ENCODE measurements at regions not wholly inside any gene's neighbourhood (a gene's known extent, or its start where the extent isn't known, plus 50 kb on each side); places are given as distances from the start of the nearest gene placed in this dataset.
A peak's percentile ranks its signal among the peaks of the same experiment; 100 is the strongest.

DNA sequence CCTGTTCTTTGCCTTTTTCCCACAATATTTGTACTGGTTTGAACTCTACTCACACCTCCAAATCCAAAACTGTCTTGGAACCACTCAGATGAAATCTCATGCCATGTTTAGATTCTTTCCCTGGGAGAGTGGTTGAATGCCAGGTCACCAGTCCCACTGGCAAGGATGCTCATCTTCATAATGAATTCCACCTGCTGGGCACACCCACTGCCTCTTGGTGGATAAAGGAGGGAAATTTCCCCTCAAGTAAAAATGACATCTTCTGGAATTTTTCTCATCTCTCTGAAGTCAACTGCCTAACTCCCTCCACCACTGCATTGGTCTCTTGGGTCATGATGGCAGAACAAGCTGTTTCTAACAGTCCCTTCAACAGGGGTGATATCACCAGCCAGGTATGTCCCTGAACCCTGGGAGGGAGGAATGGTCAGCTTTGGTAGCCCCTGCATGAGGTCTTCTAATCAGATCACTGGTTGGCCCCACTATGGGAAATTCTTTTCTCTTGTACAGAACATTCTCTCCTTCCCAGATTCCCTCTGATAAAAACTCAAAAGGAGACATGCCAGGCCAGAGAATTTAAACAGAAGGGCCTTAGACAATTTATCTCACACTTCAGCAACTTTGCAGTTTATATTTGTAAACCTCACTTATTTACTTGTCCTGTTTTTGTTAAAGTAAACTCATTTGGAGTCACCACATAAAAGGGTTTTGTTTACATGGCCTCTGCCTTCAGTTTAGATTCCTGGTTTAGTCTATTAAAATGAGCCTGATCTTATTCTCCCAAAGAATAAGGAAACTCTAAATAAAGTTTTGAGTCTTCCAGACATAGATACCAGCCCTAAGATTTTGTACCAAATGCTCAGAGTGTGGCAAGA lies 143.4 kb downstream of the WNT5A start:
- Histone ChIP-seq H2BK5ac (ENCODE audit: low read depth, low read length, poor library complexity) (peak overlapping the region; percentile 18), H2AK5ac (ENCODE audit: low read length) (no peak overlapping the region), H4K91ac (ENCODE audit: low read depth, low read length) (no peak overlapping the region), H2AFZ (ENCODE audit: insufficient read depth, low read length, poor library complexity) (no peak overlapping the region), H3K9ac (ENCODE audit: low read length) (no peak overlapping the region), H3K4me2 (ENCODE audit: low read length) (no peak overlapping the region), H3K79me1 (ENCODE audit: low read length) (peaks cover 8% of the 10 kb centered on the region), H4K12ac (ENCODE audit: low read depth, low read length) (no peak overlapping the region), H3K4me1 (ENCODE audit: control insufficient read depth in 1 of 2, insufficient read depth in 2 of 2, low read length in 2 of 2) (peaks cover 6 to 8% of the 10 kb centered on the region in 2 experiments), H4K8ac (ENCODE audit: low read depth, low read length) (no peak overlapping the region), H3K79me2 (ENCODE audit: control insufficient read depth, insufficient read depth, low read length, poor library complexity) (no peaks in the 10 kb centered on the region), H3K4me3 (ENCODE audit: low read depth, low read length) (no peak overlapping the region), H3K23ac (ENCODE audit: low read length) (no peak overlapping the region), H3K14ac (ENCODE audit: low read length) (no peak overlapping the region), H3K36me3 (ENCODE audit: control insufficient read depth in 1 of 2, insufficient read depth in 2 of 2, low read length in 2 of 2) (no peaks in the 10 kb centered on the region), H3K18ac (ENCODE audit: low read length) (no peak overlapping the region), H2BK12ac (ENCODE audit: low read length) (no peak overlapping the region), H3K27me3 (ENCODE audit: insufficient read depth, low read length) (no peaks in the 10 kb centered on the region), H3K4ac (ENCODE audit: low read depth, low read length) (no peak overlapping the region), H3K27ac (ENCODE audit: low read depth, low read length) (peak overlapping the region; percentile 54), H3K9me3 (ENCODE audit: insufficient read depth, low read depth, low read length) (no peaks in the 10 kb centered on the region), H2BK120ac (ENCODE audit: insufficient read depth, low read length, poor library complexity) (no peak overlapping the region)
- DNase-seq: no peak

- no peak for DNase-seq
- H3K14ac ChIP-seq (ENCODE audit: low read length): no peak overlapping the region
- H3K4me3 ChIP-seq (ENCODE audit: low read depth, low read length): no peak overlapping the region
- H3K18ac ChIP-seq (ENCODE audit: low read length): no peak overlapping the region
- H3K27me3 ChIP-seq (ENCODE audit: insufficient read depth, low read length): no peaks in the 10 kb centered on the region
- H3K9me3 ChIP-seq (ENCODE audit: insufficient read depth, low read depth, low read length): no peaks in the 10 kb centered on the region
- H3K4ac ChIP-seq (ENCODE audit: low read depth, low read length): no peak overlapping the region
- no peak overlapping the region for H3K9ac ChIP-seq (ENCODE audit: low read length)
- peaks cover 6 to 8% of the 10 kb centered on the region in 2 experiments for H3K4me1 ChIP-seq (ENCODE audit: control insufficient read depth in 1 of 2, insufficient read depth in 2 of 2, low read length in 2 of 2)
- no peak overlapping the region for H2AK5ac ChIP-seq (ENCODE audit: low read length)
- H3K79me1 ChIP-seq (ENCODE audit: low read length): peaks cover 10% of the 10 kb centered on the region
- H2AFZ ChIP-seq (ENCODE audit: insufficient read depth, low read length, poor library complexity): no peak overlapping the region
- no peaks in the 10 kb centered on the region for H3K36me3 ChIP-seq (ENCODE audit: control insufficient read depth in 1 of 2, insufficient read depth in 2 of 2, low read length in 2 of 2)
- H2BK120ac ChIP-seq (ENCODE audit: insufficient read depth, low read length, poor library complexity): no peak overlapping the region
- no CpG with 5 or more reads among the region's 3 CpGs for WGBS (ENCODE audit: extremely low coverage, insufficient coverage, insufficient read length)
- H3K79me2 ChIP-seq (ENCODE audit: control insufficient read depth, insufficient read depth, low read length, poor library complexity): no peaks in the 10 kb centered on the region
- H2BK5ac ChIP-seq (ENCODE audit: low read depth, low read length, poor library complexity): no peak overlapping the region
- H3K23ac ChIP-seq (ENCODE audit: low read length): no peak overlapping the region
- no peak overlapping the region for H3K27ac ChIP-seq (ENCODE audit: low read depth, low read length)
- H4K12ac ChIP-seq (ENCODE audit: low read depth, low read length): no peak overlapping the region
- no peak overlapping the region for H2BK12ac ChIP-seq (ENCODE audit: low read length)
- no peak overlapping the region for H3K4me2 ChIP-seq (ENCODE audit: low read length)
- no peak overlapping the region for H4K91ac ChIP-seq (ENCODE audit: low read depth, low read length)
- no peak overlapping the region for H4K8ac ChIP-seq (ENCODE audit: low read depth, low read length)
Measured at GRCh38 chr3:55341502-55342031, 145.5 kb downstream of the WNT5A start.

DNA sequence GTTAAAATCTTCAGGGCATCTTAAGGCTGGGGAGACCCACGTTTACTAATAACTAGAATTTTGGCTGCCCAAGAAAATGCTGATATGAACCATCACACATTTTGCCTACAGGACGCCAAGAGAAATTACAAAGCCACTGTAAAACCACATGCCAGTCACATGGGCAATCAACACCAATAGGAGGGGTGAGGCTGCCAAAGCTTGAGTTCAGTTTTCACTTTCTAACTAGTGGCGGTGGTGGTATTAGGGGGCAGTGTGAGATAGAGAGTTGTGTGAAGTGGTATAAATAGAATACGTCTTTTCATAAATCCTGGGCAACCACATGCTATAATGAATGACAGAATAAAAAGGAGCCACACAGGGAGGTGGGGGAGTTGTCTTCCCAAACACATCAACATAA lies 147.3 kb downstream of the WNT5A start:
- H3K18ac ChIP-seq (ENCODE audit: low read length): no peak overlapping the region
- no CpG with 5 or more reads among the region's 4 CpGs for WGBS (ENCODE audit: extremely low coverage, insufficient coverage, insufficient read length)
- no peaks in the 10 kb centered on the region for H3K36me3 ChIP-seq (ENCODE audit: control insufficient read depth in 1 of 2, insufficient read depth in 2 of 2, low read length in 2 of 2)
- no peak overlapping the region for H3K14ac ChIP-seq (ENCODE audit: low read length)
- H3K4me3 ChIP-seq (ENCODE audit: low read depth, low read length): no peak overlapping the region
- no peak overlapping the region for H3K4ac ChIP-seq (ENCODE audit: low read depth, low read length)
- H3K27ac ChIP-seq (ENCODE audit: low read depth, low read length): no peak overlapping the region
- no peak overlapping the region for H4K12ac ChIP-seq (ENCODE audit: low read depth, low read length)
- H3K79me1 ChIP-seq (ENCODE audit: low read length): peaks cover 10% of the 10 kb centered on the region
- no peak overlapping the region for H3K9ac ChIP-seq (ENCODE audit: low read length)
- H2BK5ac ChIP-seq (ENCODE audit: low read depth, low read length, poor library complexity): no peak overlapping the region
- no peaks in the 10 kb centered on the region for H3K9me3 ChIP-seq (ENCODE audit: insufficient read depth, low read depth, low read length)
- H3K79me2 ChIP-seq (ENCODE audit: control insufficient read depth, insufficient read depth, low read length, poor library complexity): no peaks in the 10 kb centered on the region
- DNase-seq: no peak
- no peak overlapping the region for H4K8ac ChIP-seq (ENCODE audit: low read depth, low read length)
- no peak overlapping the region for H2AK5ac ChIP-seq (ENCODE audit: low read length)
- H3K4me2 ChIP-seq (ENCODE audit: low read length): no peak overlapping the region
- H3K27me3 ChIP-seq (ENCODE audit: insufficient read depth, low read length): no peaks in the 10 kb centered on the region
- no peak overlapping the region for H2AFZ ChIP-seq (ENCODE audit: insufficient read depth, low read length, poor library complexity)
- H2BK12ac ChIP-seq (ENCODE audit: low read length): peak overlapping the region; percentile 45
- no peak overlapping the region for H2BK120ac ChIP-seq (ENCODE audit: insufficient read depth, low read length, poor library complexity)
- H3K4me1 ChIP-seq (ENCODE audit: control insufficient read depth in 1 of 2, insufficient read depth in 2 of 2, low read length in 2 of 2): peaks cover 6 to 8% of the 10 kb centered on the region in 2 experiments
- H4K91ac ChIP-seq (ENCODE audit: low read depth, low read length): no peak overlapping the region
- H3K23ac ChIP-seq (ENCODE audit: low read length): no peak overlapping the region

DNA sequence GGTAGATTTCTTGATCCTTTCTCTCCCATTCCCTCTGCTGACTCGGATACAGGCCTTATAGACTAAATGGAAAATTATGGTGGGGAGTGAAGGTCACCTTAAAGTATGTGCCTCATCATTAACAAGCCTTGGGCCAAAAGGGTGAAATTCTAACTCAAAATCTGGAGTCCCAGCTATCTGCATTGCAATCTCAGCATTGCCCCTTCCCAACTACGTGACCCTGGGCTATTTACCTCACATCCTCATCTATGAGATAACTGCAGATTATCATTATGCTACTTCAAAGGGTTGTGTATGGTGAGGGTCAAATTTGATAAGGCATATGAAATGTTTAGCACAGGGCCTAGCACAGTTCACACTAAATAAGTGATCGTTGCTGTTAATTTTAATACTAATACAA lies 147.7 kb downstream of the WNT5A start:
- Histone ChIP-seq H3K9me3 (ENCODE audit: insufficient read depth, low read depth, low read length) (no peaks in the 10 kb centered on the region), H3K18ac (ENCODE audit: low read length) (no peak overlapping the region), H3K14ac (ENCODE audit: low read length) (no peak overlapping the region), H3K4me1 (ENCODE audit: control insufficient read depth in 1 of 2, insufficient read depth in 2 of 2, low read length in 2 of 2) (peaks cover 3 to 5% of the 10 kb centered on the region in 2 experiments), H3K79me2 (ENCODE audit: control insufficient read depth, insufficient read depth, low read length, poor library complexity) (no peaks in the 10 kb centered on the region), H2BK5ac (ENCODE audit: low read depth, low read length, poor library complexity) (no peak overlapping the region), H3K27me3 (ENCODE audit: insufficient read depth, low read length) (no peaks in the 10 kb centered on the region), H2AK5ac (ENCODE audit: low read length) (no peak overlapping the region), H3K23ac (ENCODE audit: low read length) (no peak overlapping the region), H4K91ac (ENCODE audit: low read depth, low read length) (no peak overlapping the region), H3K36me3 (ENCODE audit: control insufficient read depth in 1 of 2, insufficient read depth in 2 of 2, low read length in 2 of 2) (no peaks in the 10 kb centered on the region), H2AFZ (ENCODE audit: insufficient read depth, low read length, poor library complexity) (no peak overlapping the region), H3K4ac (ENCODE audit: low read depth, low read length) (no peak overlapping the region), H3K79me1 (ENCODE audit: low read length) (peaks cover 7% of the 10 kb centered on the region), H3K9ac (ENCODE audit: low read length) (no peak overlapping the region), H3K27ac (ENCODE audit: low read depth, low read length) (no peak overlapping the region), H2BK120ac (ENCODE audit: insufficient read depth, low read length, poor library complexity) (no peak overlapping the region), H2BK12ac (ENCODE audit: low read length) (no peak overlapping the region), H4K8ac (ENCODE audit: low read depth, low read length) (no peak overlapping the region), H3K4me2 (ENCODE audit: low read length) (no peak overlapping the region), H4K12ac (ENCODE audit: low read depth, low read length) (no peak overlapping the region), H3K4me3 (ENCODE audit: low read depth, low read length) (no peak overlapping the region)
- DNase-seq: no peak
- WGBS (ENCODE audit: extremely low coverage, insufficient coverage, insufficient read length): no CpG with 5 or more reads among the region's 3 CpGs
